Breast epithelium (tissue), 4 donors: ENCODE measurements at regions not wholly inside any gene's neighbourhood (a gene's known extent, or its start where the extent isn't known, plus 50 kb on each side); places are given as distances from the start of the nearest gene placed in this dataset.
A peak's percentile ranks its signal among the peaks of the same experiment; 100 is the strongest.

Source experiments
- DNase-seq, 2 donors: peaks; one replicate each; pipeline ENCODE4 v3.0.0-alpha.2; 2019; ENCODE audit warnings: low spot score in 2 of 2
- H3K27ac ChIP-seq, 2 donors: fragments of 200-600 bp; sonication (generic) in 1 of 2; one replicate each; pipeline ENCODE4 v1.5.1; 2016 to 2019; ENCODE audit warnings: mild to moderate bottlenecking in 1 of 2
- H3K27me3 ChIP-seq, 2 donors: fragments of 200-600 bp; sonication (generic) in 1 of 2; one replicate each; pipeline versions ENCODE4 v1.5.1 to v1.6.0; 2017 to 2019; ENCODE audit warnings: control low read depth in 1 of 2, mild to moderate bottlenecking in 1 of 2
- H3K36me3 ChIP-seq: fragments of 200-600 bp; one replicate; pipeline ENCODE4 v1.5.1; 2019
- H3K4me1 ChIP-seq, 2 donors: fragments of 200-600 bp; sonication (generic); one replicate each; pipeline ENCODE4 v1.5.1; 2016 to 2019; ENCODE audit warnings: control low read depth in 1 of 2
- H3K4me3 ChIP-seq, 3 donors: fragments of 200-600 bp; sonication (generic); 1 replicate in 2 of 3; 2 replicates in 1 of 3; pipeline ENCODE4 v1.5.1; 2016 to 2019; ENCODE audit warnings: mild to moderate bottlenecking in 3 of 3, moderate library complexity in 2 of 3
- H3K9me3 ChIP-seq, 2 donors: fragments of 200-600 bp; sonication (generic) in 1 of 2; one replicate each; pipeline ENCODE4 v1.5.1; 2016 to 2019; ENCODE audit warnings: control low read depth in 1 of 2
- CTCF ChIP-seq, 3 donors: fragments of 450-650 bp; IDR thresholded peaks; one replicate each; pipeline ENCODE4 v1.5.1; 2016 to 2017; ENCODE audit warnings: antibody characterized with exemption in 3 of 3, mild to moderate bottlenecking in 3 of 3, moderate library complexity in 3 of 3
- POLR2A ChIP-seq: fragments of 450-650 bp; IDR thresholded peaks from one replicate; pipeline ENCODE4 v1.6.1; 2016; ENCODE audit warnings: antibody characterized with exemption, mild to moderate bottlenecking, moderate library complexity
- POLR2AphosphoS5 ChIP-seq, 3 donors: sonication (generic); formaldehyde crosslinking; IDR thresholded peaks; one replicate each; pipeline ENCODE4 v1.6.1; 2017; ENCODE audit warnings: antibody characterized with exemption in 3 of 3
- intact Hi-C: fragments of 100-400 bp; cut with DNase I; formaldehyde crosslinking; loops from one replicate; pipeline ENCODE4 v1.15.1; 2023; ENCODE audit warnings: low total_unique reads

DNA sequence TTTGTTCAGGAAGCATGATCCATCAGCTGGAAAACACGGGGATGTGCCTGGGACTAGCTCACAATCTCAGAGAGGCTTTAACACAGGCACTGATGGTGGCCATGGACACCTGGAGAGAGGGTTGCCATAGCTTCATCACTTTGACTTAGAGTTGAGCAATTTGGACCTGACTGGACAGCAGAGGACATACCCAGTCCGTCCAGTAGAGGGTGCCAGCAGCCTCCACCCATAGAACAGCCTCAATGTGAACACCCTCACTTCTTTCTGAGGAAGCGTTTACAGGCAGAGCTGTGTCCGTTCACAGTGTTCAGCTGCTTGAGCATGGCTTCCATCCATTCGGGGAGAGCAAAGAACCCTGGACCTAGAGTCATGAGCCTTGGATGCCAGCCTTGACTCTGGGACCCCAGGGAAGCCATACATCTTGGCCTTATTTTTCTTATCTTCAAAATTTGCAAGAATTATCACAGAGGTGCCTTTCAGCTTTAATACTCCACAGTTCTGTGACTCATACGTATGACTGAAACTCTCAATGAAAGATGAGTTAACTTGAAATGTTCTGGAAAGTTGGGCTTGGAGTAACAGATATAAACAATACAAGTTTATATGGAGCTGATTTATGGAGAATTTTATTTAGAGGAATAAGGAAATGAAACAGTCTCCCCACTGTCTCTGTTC is 302.9 kb upstream of the PODXL start:
- DNase-seq: peak; percentile 22 to 66
- no peaks in the 10 kb centered on the region for H3K4me1 ChIP-seq
- no peaks in the 10 kb centered on the region for H3K27me3 ChIP-seq
- H3K27ac ChIP-seq: no peak overlapping the region
- no peak overlapping the region for H3K4me3 ChIP-seq
- no peaks in the 10 kb centered on the region for H3K36me3 ChIP-seq
- intact Hi-C loops: no loop called here
- peaks cover 0 to 6% of the 10 kb centered on the region in 2 donors for H3K9me3 ChIP-seq
- TF ChIP-seq CTCF (IDR thresholded peaks at IDR 0.05): peak in 2 of 3 donors; percentile 53 to 71
- no peak for TF ChIP-seq POLR2A
- TF ChIP-seq POLR2AphosphoS5 (IDR thresholded peaks at IDR 0.05): no peak

GRCh38 chr7:131858611-131859010 is 302.2 kb upstream of the PODXL start:
- no peaks in the 10 kb centered on the region for H3K27me3 ChIP-seq
- TF ChIP-seq CTCF (IDR thresholded peaks at IDR 0.05) (no peak), POLR2A (no peak), POLR2AphosphoS5 (IDR thresholded peaks at IDR 0.05) (no peak)
- intact Hi-C loops: no loop called here
- no peak for DNase-seq
- no peaks in the 10 kb centered on the region for H3K36me3 ChIP-seq
- peaks cover 0 to 10% of the 10 kb centered on the region in 2 donors for H3K9me3 ChIP-seq
- no peaks in the 10 kb centered on the region for H3K4me1 ChIP-seq
- no peak overlapping the region for H3K27ac ChIP-seq
- H3K4me3 ChIP-seq: no peak overlapping the region

DNA sequence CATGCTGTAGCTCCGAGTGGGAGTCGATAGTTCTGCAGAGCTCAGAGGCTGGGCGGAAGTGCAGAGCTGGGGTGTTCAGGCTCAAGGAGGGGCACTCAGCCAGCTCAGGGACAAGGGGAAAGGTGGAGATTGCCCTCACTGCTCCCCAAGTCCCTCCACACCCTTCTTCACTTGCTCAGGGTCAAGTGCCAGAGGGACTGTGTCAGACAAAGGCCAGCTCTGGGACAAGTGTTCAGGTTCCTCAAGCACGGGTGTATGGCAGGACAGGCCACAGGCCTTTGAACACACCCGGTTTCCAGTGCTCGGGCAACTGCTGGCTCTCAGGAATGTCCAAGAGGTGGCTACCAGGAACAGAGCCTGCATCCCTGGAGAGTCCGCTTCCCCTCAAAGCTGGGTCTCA is 293.0 kb upstream of the PODXL start:
- no peaks in the 10 kb centered on the region for H3K36me3 ChIP-seq
- H3K4me1 ChIP-seq: no peaks in the 10 kb centered on the region
- H3K9me3 ChIP-seq: peaks cover 0 to 5% of the 10 kb centered on the region in 2 donors
- intact Hi-C loops: no loop called here
- peaks cover 0 to 2% of the 10 kb centered on the region in 2 donors for H3K27me3 ChIP-seq
- TF ChIP-seq POLR2A (no peak), CTCF (IDR thresholded peaks at IDR 0.05) (no peak), POLR2AphosphoS5 (IDR thresholded peaks at IDR 0.05) (no peak)
- no peak for DNase-seq
- H3K4me3 ChIP-seq: no peak overlapping the region
- H3K27ac ChIP-seq: no peak overlapping the region

DNA sequence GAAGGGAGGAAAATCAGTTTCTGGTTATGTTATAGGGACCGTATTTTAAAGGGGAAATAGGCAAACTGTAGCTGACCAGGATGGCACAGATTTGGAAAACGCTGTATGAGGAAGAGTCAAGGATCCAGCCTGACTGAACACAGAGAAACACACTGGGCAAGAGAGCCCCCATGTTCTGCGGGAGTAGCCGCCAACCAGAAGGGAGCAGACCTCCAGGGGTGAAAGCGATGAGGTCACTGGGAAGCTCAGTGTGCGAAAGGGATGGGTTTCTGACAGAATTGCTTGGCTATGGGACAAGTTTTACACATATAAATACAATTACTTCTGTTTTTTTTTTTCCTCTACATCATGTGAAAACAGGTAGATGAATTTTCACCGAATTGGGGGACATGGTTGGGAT is 291.6 kb upstream of the PODXL start:
- H3K9me3 ChIP-seq: no peaks in the 10 kb centered on the region
- intact Hi-C loops: no loop called here
- no peak for DNase-seq
- peaks cover 0 to 2% of the 10 kb centered on the region in 2 donors for H3K27me3 ChIP-seq
- H3K4me1 ChIP-seq: no peaks in the 10 kb centered on the region
- TF ChIP-seq CTCF (IDR thresholded peaks at IDR 0.05): no peak
- no peaks in the 10 kb centered on the region for H3K36me3 ChIP-seq
- no peak overlapping the region for H3K27ac ChIP-seq
- no peak overlapping the region for H3K4me3 ChIP-seq

- intact Hi-C loops: no loop called here
- Histone ChIP-seq H3K4me3 (no peak overlapping the region), H3K27ac (no peak overlapping the region), H3K27me3 (peaks cover 0 to 2% of the 10 kb centered on the region in 2 donors), H3K4me1 (no peaks in the 10 kb centered on the region), H3K36me3 (no peaks in the 10 kb centered on the region), H3K9me3 (no peaks in the 10 kb centered on the region)
- TF ChIP-seq CTCF (IDR thresholded peaks at IDR 0.05) (no peak), POLR2A (no peak), POLR2AphosphoS5 (IDR thresholded peaks at IDR 0.05) (no peak)
- DNase-seq: no peak
Measured at GRCh38 chr7:131845573-131846314, 289.3 kb upstream of the PODXL start.
